SK-N-SH (cell line): ENCODE measurements at regions not wholly inside any gene's neighbourhood (a gene's known extent, or its start where the extent isn't known, plus 50 kb on each side); places are given as distances from the start of the nearest gene placed in this dataset.

Source experiments
- EP300 ChIP-seq, 2 experiments: IDR thresholded peaks; 2 replicates each; pipeline versions ENCODE4 v1.4.0 to v1.6.1; 2012; ENCODE audit warnings: borderline replicate concordance in 1 of 2, low read depth in 1 of 2, low read length in 1 of 2
- FOSL2 ChIP-seq: IDR thresholded peaks from 2 replicates; pipeline ENCODE4 v1.4.0; 2012; ENCODE audit warnings: low read depth, mild to moderate bottlenecking, moderate library complexity, borderline replicate concordance
- FOXJ3 ChIP-seq: sonication (generic); formaldehyde crosslinking; IDR thresholded peaks from 2 replicates; pipeline ENCODE4 v1.5.1; 2020; ENCODE audit warnings: mild to moderate bottlenecking, missing genetic modification reagents
- GATA2 ChIP-seq: sonication (generic); formaldehyde crosslinking; IDR thresholded peaks from 2 replicates; pipeline ENCODE4 v1.5.0; 2020; ENCODE audit warnings: mild to moderate bottlenecking, missing genetic modification reagents
- JUND ChIP-seq: IDR thresholded peaks from 2 replicates; pipeline ENCODE4 v1.4.0; 2012
- TF ChIP-seq, protein P1 (sequence below): IDR thresholded peaks from 2 replicates; pipeline ENCODE4 v1.4.0; 2012; ENCODE audit warnings: low read depth, borderline replicate concordance
- TF ChIP-seq, protein P2 (sequence below): fragments of 200-600 bp; sonication (generic); IDR thresholded peaks from 2 replicates; pipeline ENCODE4 v1.6.1; 2017; ENCODE audit warnings: antibody characterized with exemption, mild to moderate bottlenecking, moderate library complexity
- TF ChIP-seq, protein P3 (sequence below): IDR thresholded peaks from 2 replicates; pipeline ENCODE4 v1.4.0; 2012; ENCODE audit warnings: low read depth, borderline replicate concordance

DNA sequence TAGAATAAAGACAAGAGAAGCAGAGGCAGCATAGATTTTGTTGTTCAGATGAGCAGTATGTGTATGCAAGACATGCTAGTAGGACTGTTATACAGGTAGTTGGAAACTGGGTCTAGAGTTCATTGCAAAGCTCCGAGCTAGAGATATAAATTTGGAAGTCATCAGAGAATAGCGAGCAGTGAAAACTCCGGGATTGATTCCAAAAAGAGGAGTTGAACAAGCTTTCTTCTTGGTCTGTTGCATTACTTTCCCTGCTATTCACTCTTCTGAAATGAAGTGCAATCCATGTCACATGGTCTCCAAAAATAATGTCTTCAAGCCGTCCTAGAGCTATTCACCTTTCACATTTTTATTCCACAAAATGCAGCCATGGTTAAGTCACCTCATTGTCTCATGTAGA is 67.9 kb upstream of the ZNF462 start:
- TF ChIP-seq, protein P1, sequence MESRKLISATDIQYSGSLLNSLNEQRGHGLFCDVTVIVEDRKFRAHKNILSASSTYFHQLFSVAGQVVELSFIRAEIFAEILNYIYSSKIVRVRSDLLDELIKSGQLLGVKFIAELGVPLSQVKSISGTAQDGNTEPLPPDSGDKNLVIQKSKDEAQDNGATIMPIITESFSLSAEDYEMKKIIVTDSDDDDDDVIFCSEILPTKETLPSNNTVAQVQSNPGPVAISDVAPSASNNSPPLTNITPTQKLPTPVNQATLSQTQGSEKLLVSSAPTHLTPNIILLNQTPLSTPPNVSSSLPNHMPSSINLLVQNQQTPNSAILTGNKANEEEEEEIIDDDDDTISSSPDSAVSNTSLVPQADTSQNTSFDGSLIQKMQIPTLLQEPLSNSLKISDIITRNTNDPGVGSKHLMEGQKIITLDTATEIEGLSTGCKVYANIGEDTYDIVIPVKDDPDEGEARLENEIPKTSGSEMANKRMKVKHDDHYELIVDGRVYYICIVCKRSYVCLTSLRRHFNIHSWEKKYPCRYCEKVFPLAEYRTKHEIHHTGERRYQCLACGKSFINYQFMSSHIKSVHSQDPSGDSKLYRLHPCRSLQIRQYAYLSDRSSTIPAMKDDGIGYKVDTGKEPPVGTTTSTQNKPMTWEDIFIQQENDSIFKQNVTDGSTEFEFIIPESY, result no peak
- TF ChIP-seq FOSL2 (no peak), EP300 (IDR thresholded peaks at IDR 0.05; ENCODE audit: borderline replicate concordance in 1 of 2, low read depth in 1 of 2, low read length in 1 of 2) (no peak), FOXJ3 (CRISPR knock-in tag) (no peak), GATA2 (CRISPR knock-in tag) (no peak), JUND (no peak)
- TF ChIP-seq, protein P2, sequence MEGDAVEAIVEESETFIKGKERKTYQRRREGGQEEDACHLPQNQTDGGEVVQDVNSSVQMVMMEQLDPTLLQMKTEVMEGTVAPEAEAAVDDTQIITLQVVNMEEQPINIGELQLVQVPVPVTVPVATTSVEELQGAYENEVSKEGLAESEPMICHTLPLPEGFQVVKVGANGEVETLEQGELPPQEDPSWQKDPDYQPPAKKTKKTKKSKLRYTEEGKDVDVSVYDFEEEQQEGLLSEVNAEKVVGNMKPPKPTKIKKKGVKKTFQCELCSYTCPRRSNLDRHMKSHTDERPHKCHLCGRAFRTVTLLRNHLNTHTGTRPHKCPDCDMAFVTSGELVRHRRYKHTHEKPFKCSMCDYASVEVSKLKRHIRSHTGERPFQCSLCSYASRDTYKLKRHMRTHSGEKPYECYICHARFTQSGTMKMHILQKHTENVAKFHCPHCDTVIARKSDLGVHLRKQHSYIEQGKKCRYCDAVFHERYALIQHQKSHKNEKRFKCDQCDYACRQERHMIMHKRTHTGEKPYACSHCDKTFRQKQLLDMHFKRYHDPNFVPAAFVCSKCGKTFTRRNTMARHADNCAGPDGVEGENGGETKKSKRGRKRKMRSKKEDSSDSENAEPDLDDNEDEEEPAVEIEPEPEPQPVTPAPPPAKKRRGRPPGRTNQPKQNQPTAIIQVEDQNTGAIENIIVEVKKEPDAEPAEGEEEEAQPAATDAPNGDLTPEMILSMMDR, result no peak
- TF ChIP-seq, protein P3, sequence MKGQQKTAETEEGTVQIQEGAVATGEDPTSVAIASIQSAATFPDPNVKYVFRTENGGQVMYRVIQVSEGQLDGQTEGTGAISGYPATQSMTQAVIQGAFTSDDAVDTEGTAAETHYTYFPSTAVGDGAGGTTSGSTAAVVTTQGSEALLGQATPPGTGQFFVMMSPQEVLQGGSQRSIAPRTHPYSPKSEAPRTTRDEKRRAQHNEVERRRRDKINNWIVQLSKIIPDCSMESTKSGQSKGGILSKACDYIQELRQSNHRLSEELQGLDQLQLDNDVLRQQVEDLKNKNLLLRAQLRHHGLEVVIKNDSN, result no peak
